Activated CD8-positive, alpha-beta memory T cell treated with anti-CD3 and anti-CD28 coated beads, Interleukin-2, amount 10 ng/mL, durations not matched to agents 7 days and 5 days (primary cell): ENCODE measurements at regions not wholly inside any gene's neighbourhood (a gene's known extent, or its start where the extent isn't known, plus 50 kb on each side); places are given as distances from the start of the nearest gene placed in this dataset.

Experiments
- ATAC-seq: fragments of 150-1000 bp; cut with Tn5 transposase; one replicate; pipeline ENCODE4 v1.10.0; 2021; ENCODE audit warnings: moderate library complexity
- CTCF ChIA-PET: fragments of 350-600 bp; sonication (Branson Sonifier 250); formaldehyde crosslinking; loops from one replicate; lab custom pipeline; 2021; ENCODE audit warnings: antibody characterized with exemption; lab: Charles Lee
- DNase-seq: peaks from one replicate; pipeline ENCODE4 v3.0.0-alpha.2; 2020
- H3K27ac Mint-ChIP-seq: one replicate; pipeline ENCODE4 v1.8.0; 2021; ENCODE audit warnings: mild to moderate bottlenecking, mixed read lengths
- H3K27me3 Mint-ChIP-seq: one replicate; pipeline ENCODE4 v1.8.0; 2021; ENCODE audit warnings: mixed read lengths
- H3K36me3 Mint-ChIP-seq: one replicate; pipeline ENCODE4 v1.8.0; 2021; ENCODE audit warnings: mild to moderate bottlenecking, mixed read lengths
- H3K4me1 Mint-ChIP-seq: one replicate; pipeline ENCODE4 v1.8.0; 2021; ENCODE audit warnings: mixed read lengths
- H3K4me3 Mint-ChIP-seq: one replicate; pipeline ENCODE4 v1.8.0; 2021; ENCODE audit warnings: mild to moderate bottlenecking, moderate library complexity, mixed read lengths
- H3K9me3 Mint-ChIP-seq: one replicate; pipeline ENCODE4 v1.8.0; 2022; ENCODE audit warnings: low read depth, mixed read lengths

GRCh38 chr13:95474992-95475391 is 77.5 kb upstream of the CLDN10 start:
- Mint-ChIP-seq H3K27me3 (peaks cover 7% of the 10 kb centered on the region), H3K27ac (no peak overlapping the region), H3K9me3 (no peaks in the 10 kb centered on the region), H3K4me3 (no peak overlapping the region), H3K36me3 (no peaks in the 10 kb centered on the region), H3K4me1 (peaks cover 12% of the 10 kb centered on the region)
- CTCF ChIA-PET = interaction anchor here (0.9 kb wide), 2 partner anchors 71 to 283 kb away, joined by 3 read pairs; no protein-coding TSS in a partner anchor
- ATAC-seq = no peak
- no peak for DNase-seq

- Mint-ChIP-seq H3K4me3 (no peak overlapping the region), H3K36me3 (no peaks in the 10 kb centered on the region), H3K9me3 (no peaks in the 10 kb centered on the region), H3K27ac (no peak overlapping the region), H3K4me1 (peaks cover 27% of the 10 kb centered on the region), H3K27me3 (peaks cover 7% of the 10 kb centered on the region)
- CTCF ChIA-PET = interaction anchor here (1.2 to 2.2 kb wide), 6 partner anchors 20 to 802 kb away, joined by 3 to 8 read pairs (median 4); no protein-coding TSS in a partner anchor
- DNase-seq (no peak), ATAC-seq (no peak)
These were observed 75.3 kb upstream of the CLDN10 start for GRCh38 chr13:95477187-95477586.

GRCh38 chr13:95479731-95480130 is 72.8 kb upstream of the CLDN10 start:
- no peak overlapping the region for H3K27ac Mint-ChIP-seq
- CTCF ChIA-PET = interaction anchor here (1.0 to 2.1 kb wide), 9 partner anchors 14 to 291 kb away, joined by 3 to 9 read pairs (median 4); no protein-coding TSS in a partner anchor
- DNase-seq = no peak
- no peak overlapping the region for H3K4me3 Mint-ChIP-seq
- no peak for ATAC-seq
- H3K27me3 Mint-ChIP-seq = peaks cover 7% of the 10 kb centered on the region
- H3K4me1 Mint-ChIP-seq = peaks cover 27% of the 10 kb centered on the region
- no peaks in the 10 kb centered on the region for H3K36me3 Mint-ChIP-seq
- no peaks in the 10 kb centered on the region for H3K9me3 Mint-ChIP-seq

- peak; percentile 43 for DNase-seq
- peaks cover 27% of the 10 kb centered on the region for H3K4me1 Mint-ChIP-seq
- peak; percentile 56 for ATAC-seq
- H3K27ac Mint-ChIP-seq = no peak overlapping the region
- CTCF ChIA-PET = interaction anchor here (1.0 to 2.0 kb wide), 8 partner anchors 14 to 291 kb away, joined by 3 to 9 read pairs (median 4); no protein-coding TSS in a partner anchor
- no peaks in the 10 kb centered on the region for H3K36me3 Mint-ChIP-seq
- H3K27me3 Mint-ChIP-seq = peaks cover 7% of the 10 kb centered on the region
- no peak overlapping the region for H3K4me3 Mint-ChIP-seq
- H3K9me3 Mint-ChIP-seq = no peaks in the 10 kb centered on the region
These were observed 72.4 kb upstream of the CLDN10 start for GRCh38 chr13:95480131-95480545.

- DNase-seq (no peak), ATAC-seq (no peak)
- Mint-ChIP-seq H3K4me1 (peaks cover 27% of the 10 kb centered on the region), H3K4me3 (no peak overlapping the region), H3K27me3 (peaks cover 5% of the 10 kb centered on the region), H3K36me3 (no peaks in the 10 kb centered on the region), H3K9me3 (no peaks in the 10 kb centered on the region), H3K27ac (no peak overlapping the region)
- CTCF ChIA-PET = interaction anchor here (1.0 to 2.0 kb wide), 7 partner anchors 13 to 292 kb away, joined by 3 to 9 read pairs (median 4); no protein-coding TSS in a partner anchor
These were observed 71.4 kb upstream of the CLDN10 start for GRCh38 chr13:95480791-95481780.

GRCh38 chr13:95484052-95484451 is 68.5 kb upstream of the CLDN10 start:
- Mint-ChIP-seq H3K27ac (no peak overlapping the region), H3K27me3 (no peaks in the 10 kb centered on the region), H3K36me3 (no peaks in the 10 kb centered on the region), H3K4me3 (no peak overlapping the region), H3K4me1 (peaks cover 19% of the 10 kb centered on the region), H3K9me3 (no peaks in the 10 kb centered on the region)
- ATAC-seq (no peak), DNase-seq (no peak)
- CTCF ChIA-PET = no interaction called here

- Mint-ChIP-seq H3K9me3 (no peaks in the 10 kb centered on the region), H3K4me1 (peaks cover 14% of the 10 kb centered on the region), H3K4me3 (no peak overlapping the region), H3K27me3 (peaks cover 2% of the 10 kb centered on the region), H3K36me3 (no peaks in the 10 kb centered on the region), H3K27ac (no peak overlapping the region)
- DNase-seq (no peak), ATAC-seq (no peak)
- CTCF ChIA-PET = interaction anchor here (0.6 kb wide), 1 partner anchor 129 kb away, joined by 3 read pairs; no protein-coding TSS in a partner anchor
These were observed 67.4 kb upstream of the CLDN10 start for GRCh38 chr13:95485045-95485517.

GRCh38 chr13:95485518-95486144 is 66.9 kb upstream of the CLDN10 start:
- CTCF ChIA-PET = no interaction called here
- Mint-ChIP-seq H3K27ac (no peak overlapping the region), H3K27me3 (peaks cover 6% of the 10 kb centered on the region), H3K4me1 (peaks cover 8% of the 10 kb centered on the region), H3K9me3 (no peaks in the 10 kb centered on the region), H3K36me3 (no peaks in the 10 kb centered on the region), H3K4me3 (no peak overlapping the region)
- ATAC-seq (no peak), DNase-seq (no peak)

GRCh38 chr13:95492044-95492801 is 60.3 kb upstream of the CLDN10 start:
- no peak overlapping the region for H3K4me3 Mint-ChIP-seq
- H3K9me3 Mint-ChIP-seq = no peaks in the 10 kb centered on the region
- H3K36me3 Mint-ChIP-seq = no peaks in the 10 kb centered on the region
- DNase-seq (no peak), ATAC-seq (no peak)
- no peak overlapping the region for H3K27ac Mint-ChIP-seq
- H3K4me1 Mint-ChIP-seq = no peaks in the 10 kb centered on the region
- H3K27me3 Mint-ChIP-seq = peaks cover 6% of the 10 kb centered on the region
- CTCF ChIA-PET = interaction anchor here (0.9 to 1.3 kb wide), 2 partner anchors 9 to 342 kb away, joined by 3 to 5 read pairs; no protein-coding TSS in a partner anchor

- Mint-ChIP-seq H3K4me1 (no peaks in the 10 kb centered on the region), H3K27me3 (peaks cover 12% of the 10 kb centered on the region), H3K4me3 (no peak overlapping the region), H3K9me3 (no peaks in the 10 kb centered on the region), H3K36me3 (no peaks in the 10 kb centered on the region), H3K27ac (no peak overlapping the region)
- ATAC-seq (no peak), DNase-seq (no peak)
- CTCF ChIA-PET = interaction anchor here (0.8 to 1.5 kb wide), 4 partner anchors 11 to 343 kb away, joined by 3 to 9 read pairs (median 4); no protein-coding TSS in a partner anchor
These were observed 58.3 kb upstream of the CLDN10 start for GRCh38 chr13:95494082-95494681.

- Mint-ChIP-seq H3K4me1 (no peaks in the 10 kb centered on the region), H3K27me3 (peaks cover 7% of the 10 kb centered on the region), H3K9me3 (no peaks in the 10 kb centered on the region), H3K36me3 (no peaks in the 10 kb centered on the region), H3K4me3 (no peak overlapping the region), H3K27ac (no peak overlapping the region)
- ATAC-seq (no peak), DNase-seq (no peak)
- CTCF ChIA-PET = interaction anchor here (1.3 to 1.5 kb wide), 2 partner anchors 19 to 337 kb away, joined by 3 read pairs; no protein-coding TSS in a partner anchor
These were observed 56.0 kb upstream of the CLDN10 start for GRCh38 chr13:95496485-95496884.

GRCh38 chr13:95497381-95497807 is 55.1 kb upstream of the CLDN10 start:
- Mint-ChIP-seq H3K9me3 (no peaks in the 10 kb centered on the region), H3K4me1 (no peaks in the 10 kb centered on the region), H3K27me3 (peaks cover 7% of the 10 kb centered on the region), H3K4me3 (no peak overlapping the region), H3K27ac (no peak overlapping the region), H3K36me3 (no peaks in the 10 kb centered on the region)
- DNase-seq (no peak), ATAC-seq (no peak)
- CTCF ChIA-PET = interaction anchor here (1.3 to 1.5 kb wide), 2 partner anchors 20 to 336 kb away, joined by 3 read pairs; no protein-coding TSS in a partner anchor
